ENCODE measurements at regions not wholly inside any gene's neighbourhood (a gene's known extent, or its start where the extent isn't known, plus 50 kb on each side); places are given as distances from the start of the nearest gene placed in this dataset.

- Histone ChIP-seq H3K4me2 (ENCODE audit: low read depth, low read length, poor library complexity, severe bottlenecking) (no peak overlapping the region), H3K9me3 (ENCODE audit: insufficient read depth, low read depth, low read length) (no peaks in the 10 kb centered on the region), H3K4me3 (ENCODE audit: low read length, poor library complexity, severe bottlenecking) (no peak overlapping the region), H2AFZ (ENCODE audit: low read length) (no peak overlapping the region), H3K9ac (ENCODE audit: low read depth, low read length, poor library complexity, severe bottlenecking) (no peak overlapping the region), H3K4me1 (ENCODE audit: insufficient read depth, low read length, poor library complexity, severe bottlenecking) (no peaks in the 10 kb centered on the region), H3K9me2 (replicated peaks; ENCODE audit: low read depth, low read length) (no peaks in the 10 kb centered on the region), H3K79me2 (ENCODE audit: insufficient read depth, low read length) (no peaks in the 10 kb centered on the region), H3K27me3 (ENCODE audit: insufficient read depth, low read length, poor library complexity, severe bottlenecking) (no peaks in the 10 kb centered on the region), H4K20me1 (ENCODE audit: insufficient read depth, low read length, poor library complexity, severe bottlenecking) (no peaks in the 10 kb centered on the region), H3K36me3 (ENCODE audit: insufficient read depth, low read length) (no peaks in the 10 kb centered on the region), H3F3A (ENCODE audit: low read depth) (no peaks in the 10 kb centered on the region)
- TF ChIP-seq EZH2phosphoT487 (IDR thresholded peaks at IDR 0.05; ENCODE audit: borderline replicate concordance) (no peak), CTCF (conservative IDR thresholded peaks at IDR 0.05; ENCODE audit: low read length) (no peak)
Measured at GRCh38 chr13:111401755-111402154, 81.3 kb downstream of the TEX29 start.

GRCh38 chr13:111402441-111402840 lies 82.0 kb downstream of the TEX29 start:
- Histone ChIP-seq H3K9ac (ENCODE audit: low read depth, low read length, poor library complexity, severe bottlenecking) (no peak overlapping the region), H3K4me2 (ENCODE audit: low read depth, low read length, poor library complexity, severe bottlenecking) (no peak overlapping the region), H3K27me3 (ENCODE audit: insufficient read depth, low read length, poor library complexity, severe bottlenecking) (no peaks in the 10 kb centered on the region), H3K9me3 (ENCODE audit: insufficient read depth, low read depth, low read length) (no peaks in the 10 kb centered on the region), H3F3A (ENCODE audit: low read depth) (no peaks in the 10 kb centered on the region), H4K20me1 (ENCODE audit: insufficient read depth, low read length, poor library complexity, severe bottlenecking) (no peaks in the 10 kb centered on the region), H3K9me2 (replicated peaks; ENCODE audit: low read depth, low read length) (no peaks in the 10 kb centered on the region), H3K4me3 (ENCODE audit: low read length, poor library complexity, severe bottlenecking) (no peak overlapping the region), H2AFZ (ENCODE audit: low read length) (no peak overlapping the region), H3K79me2 (ENCODE audit: insufficient read depth, low read length) (no peaks in the 10 kb centered on the region), H3K36me3 (ENCODE audit: insufficient read depth, low read length) (no peaks in the 10 kb centered on the region), H3K4me1 (ENCODE audit: insufficient read depth, low read length, poor library complexity, severe bottlenecking) (no peaks in the 10 kb centered on the region)
- TF ChIP-seq EZH2phosphoT487 (IDR thresholded peaks at IDR 0.05; ENCODE audit: borderline replicate concordance) = no peak
- TF ChIP-seq CTCF (conservative IDR thresholded peaks at IDR 0.05; ENCODE audit: low read length) = no peak

GRCh38 chr13:111403266-111403665 lies 82.8 kb downstream of the TEX29 start:
- Histone ChIP-seq H3K4me2 (ENCODE audit: low read depth, low read length, poor library complexity, severe bottlenecking) (no peak overlapping the region), H3K27me3 (ENCODE audit: insufficient read depth, low read length, poor library complexity, severe bottlenecking) (no peaks in the 10 kb centered on the region), H3K9me2 (replicated peaks; ENCODE audit: low read depth, low read length) (no peaks in the 10 kb centered on the region)

More at GRCh38 chr13:111403266-111403665, 82.8 kb downstream of the TEX29 start:
- no peaks in the 10 kb centered on the region for H3K9me3 ChIP-seq (ENCODE audit: insufficient read depth, low read depth, low read length)
- no peaks in the 10 kb centered on the region for H4K20me1 ChIP-seq (ENCODE audit: insufficient read depth, low read length, poor library complexity, severe bottlenecking)
- no peaks in the 10 kb centered on the region for H3K79me2 ChIP-seq (ENCODE audit: insufficient read depth, low read length)
- H3K4me3 ChIP-seq (ENCODE audit: low read length, poor library complexity, severe bottlenecking) = no peak overlapping the region
- TF ChIP-seq EZH2phosphoT487 (IDR thresholded peaks at IDR 0.05; ENCODE audit: borderline replicate concordance) (no peak), CTCF (conservative IDR thresholded peaks at IDR 0.05; ENCODE audit: low read length) (no peak)
- H3F3A ChIP-seq (ENCODE audit: low read depth) = no peaks in the 10 kb centered on the region
- H3K9ac ChIP-seq (ENCODE audit: low read depth, low read length, poor library complexity, severe bottlenecking) = no peak overlapping the region
- H2AFZ ChIP-seq (ENCODE audit: low read length) = no peak overlapping the region
- no peaks in the 10 kb centered on the region for H3K4me1 ChIP-seq (ENCODE audit: insufficient read depth, low read length, poor library complexity, severe bottlenecking)
- H3K36me3 ChIP-seq (ENCODE audit: insufficient read depth, low read length) = no peaks in the 10 kb centered on the region

Data from Loucy (cell line).